ENCODE measurements at regions not wholly inside any gene's neighbourhood (a gene's known extent, or its start where the extent isn't known, plus 50 kb on each side); places are given as distances from the start of the nearest gene placed in this dataset.

GRCh38 chr13:22562116-22562515, 618.7 kb upstream of the SGCG start:
- Mint-ChIP-seq H3K4me3 (no peak overlapping the region), H3K36me3 (ENCODE audit: low read depth) (peaks cover 7% of the 10 kb centered on the region), H3K27me3 (ENCODE audit: low read depth, poor library complexity) (peaks cover 3% of the 10 kb centered on the region), H3K4me1 (peaks cover 7% of the 10 kb centered on the region), H3K27ac (no peak overlapping the region), H3K9me3 (peaks cover 24% of the 10 kb centered on the region)
- TF ChIP-seq CTCF (IDR thresholded peaks at IDR 0.05): no peak
- no peak for DNase-seq

DNA sequence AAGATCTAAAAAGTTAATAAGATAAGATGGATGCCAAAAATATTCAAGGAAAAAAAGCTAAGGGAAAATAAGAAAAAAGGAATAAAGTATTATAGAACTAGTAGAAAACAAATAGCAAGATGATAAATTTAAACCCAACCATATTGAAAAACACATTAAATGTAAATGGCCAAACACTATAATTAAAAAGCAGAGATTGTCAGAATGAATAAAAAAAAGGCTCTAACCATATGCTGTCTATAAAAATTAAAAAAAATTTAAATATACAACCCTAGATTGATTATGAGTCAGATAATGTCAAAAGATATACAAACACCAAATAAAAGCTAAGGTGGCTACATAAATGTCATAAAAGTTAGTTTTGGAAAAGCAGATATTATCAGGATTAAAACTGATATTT, 617.5 kb upstream of the SGCG start:
- Mint-ChIP-seq H3K36me3 (ENCODE audit: low read depth) (peaks cover 7% of the 10 kb centered on the region), H3K27me3 (ENCODE audit: low read depth, poor library complexity) (no peaks in the 10 kb centered on the region), H3K4me3 (no peak overlapping the region), H3K27ac (no peak overlapping the region), H3K9me3 (peaks cover 24% of the 10 kb centered on the region), H3K4me1 (peaks cover 7% of the 10 kb centered on the region)
- DNase-seq: no peak
- no peak for TF ChIP-seq CTCF (IDR thresholded peaks at IDR 0.05)

DNA sequence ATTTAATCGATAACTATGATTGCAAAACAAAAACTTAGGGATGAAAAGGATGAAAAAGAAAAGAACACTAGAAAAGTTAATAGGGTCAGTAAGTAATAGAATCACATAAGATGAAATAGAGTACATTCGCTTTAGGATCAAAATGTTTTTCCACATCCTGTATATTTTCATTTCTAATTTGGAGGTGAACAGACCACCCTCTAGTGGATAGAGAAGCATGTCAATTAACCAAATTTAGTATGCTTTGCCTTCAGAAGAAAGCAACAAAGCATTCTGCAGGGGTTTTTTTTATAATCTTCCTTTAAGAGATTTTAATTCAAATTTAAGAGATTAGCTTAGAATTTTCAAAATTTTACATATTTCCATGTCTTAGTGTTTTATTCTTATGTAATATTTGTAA, 611.0 kb upstream of the SGCG start:
- Mint-ChIP-seq H3K27ac (no peak overlapping the region), H3K4me1 (no peaks in the 10 kb centered on the region), H3K9me3 (peaks cover 13% of the 10 kb centered on the region), H3K4me3 (no peak overlapping the region), H3K36me3 (ENCODE audit: low read depth) (peaks cover 12% of the 10 kb centered on the region), H3K27me3 (ENCODE audit: low read depth, poor library complexity) (no peaks in the 10 kb centered on the region)
- TF ChIP-seq CTCF (IDR thresholded peaks at IDR 0.05): no peak
- DNase-seq: no peak

- no peak overlapping the region for H3K4me3 Mint-ChIP-seq
- no peak for TF ChIP-seq CTCF (IDR thresholded peaks at IDR 0.05)
- peaks cover 7% of the 10 kb centered on the region for H3K27me3 Mint-ChIP-seq (ENCODE audit: low read depth, poor library complexity)
- peaks cover 6% of the 10 kb centered on the region for H3K36me3 Mint-ChIP-seq (ENCODE audit: low read depth)
- DNase-seq: no peak
- H3K9me3 Mint-ChIP-seq: peaks cover 18% of the 10 kb centered on the region
- peaks cover 23% of the 10 kb centered on the region for H3K4me1 Mint-ChIP-seq
- no peak overlapping the region for H3K27ac Mint-ChIP-seq
Measured at GRCh38 chr13:22589880-22590279, 590.9 kb upstream of the SGCG start.

DNA sequence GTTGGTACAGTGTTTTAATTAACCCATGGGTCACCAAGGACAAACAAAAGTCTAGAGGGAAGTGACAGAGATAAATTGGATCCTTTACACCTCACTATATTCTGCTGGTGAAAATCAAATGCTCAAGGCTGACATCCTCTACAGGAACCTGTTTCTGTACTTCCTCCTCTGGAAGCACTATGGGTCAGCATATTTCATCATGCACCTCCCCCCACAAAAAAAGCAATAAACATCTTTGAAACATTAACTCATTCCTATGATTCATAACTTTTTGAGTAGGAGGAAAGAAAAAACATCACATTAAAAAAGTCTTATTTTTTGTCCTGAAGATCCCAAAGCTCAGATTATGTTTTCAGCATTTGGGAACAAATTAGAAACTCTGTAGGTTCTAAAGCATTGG, 588.3 kb upstream of the SGCG start:
- H3K4me3 Mint-ChIP-seq: no peak overlapping the region
- no peak overlapping the region for H3K27ac Mint-ChIP-seq
- peaks cover 46% of the 10 kb centered on the region for H3K4me1 Mint-ChIP-seq
- no peaks in the 10 kb centered on the region for H3K9me3 Mint-ChIP-seq
- H3K36me3 Mint-ChIP-seq (ENCODE audit: low read depth): no peaks in the 10 kb centered on the region
- peaks cover 7% of the 10 kb centered on the region for H3K27me3 Mint-ChIP-seq (ENCODE audit: low read depth, poor library complexity)
- no peak for TF ChIP-seq CTCF (IDR thresholded peaks at IDR 0.05)
- no peak for DNase-seq

- Mint-ChIP-seq H3K27ac (no peak overlapping the region), H3K9me3 (no peaks in the 10 kb centered on the region), H3K4me1 (peaks cover 52% of the 10 kb centered on the region), H3K27me3 (ENCODE audit: low read depth, poor library complexity) (peaks cover 7% of the 10 kb centered on the region), H3K36me3 (ENCODE audit: low read depth) (no peaks in the 10 kb centered on the region), H3K4me3 (no peak overlapping the region)
- TF ChIP-seq CTCF (IDR thresholded peaks at IDR 0.05): no peak
- no peak for DNase-seq
Measured at GRCh38 chr13:22594041-22594440, 586.7 kb upstream of the SGCG start.
